Central memory CD8-positive, alpha-beta T cell (primary cell): ENCODE measurements at regions not wholly inside any gene's neighbourhood (a gene's known extent, or its start where the extent isn't known, plus 50 kb on each side); places are given as distances from the start of the nearest gene placed in this dataset.

ENCODE experiments used
- ATAC-seq: fragments of 150-1000 bp; cut with Tn5 transposase; replicated peaks from 2 replicates; pipeline ENCODE4 v1.10.0; 2022; ENCODE audit warnings: mild to moderate bottlenecking, moderate FRiP score, moderate number of reproducible peaks; ENCODE audit not compliant: poor library complexity, severe bottlenecking; ENCODE audit errors: extremely low read depth
- DNase-seq, 2 donors: peaks; one replicate each; pipeline ENCODE4 v3.0.0; 2021; ENCODE audit warnings: low spot score in 2 of 2
- H3K27ac Mint-ChIP-seq: one replicate; pipeline ENCODE4 v1.8.0; 2022; ENCODE audit warnings: low read depth, mild to moderate bottlenecking, moderate library complexity, mixed read lengths
- H3K27me3 Mint-ChIP-seq: one replicate; pipeline ENCODE4 v1.8.0; 2022; ENCODE audit warnings: mixed read lengths
- H3K36me3 Mint-ChIP-seq: one replicate; pipeline ENCODE4 v1.8.0; 2022; ENCODE audit warnings: mild to moderate bottlenecking, moderate library complexity, mixed read lengths; ENCODE audit not compliant: insufficient read depth
- H3K4me1 Mint-ChIP-seq: one replicate; pipeline ENCODE4 v1.8.0; 2022; ENCODE audit warnings: mixed read lengths
- H3K4me3 Mint-ChIP-seq: one replicate; pipeline ENCODE4 v1.8.0; 2022; ENCODE audit warnings: mild to moderate bottlenecking, moderate library complexity, mixed read lengths
- H3K9me3 Mint-ChIP-seq: one replicate; pipeline ENCODE4 v1.8.0; 2022; ENCODE audit warnings: mixed read lengths

GRCh38 chr14:82060219-82060618, 526.6 kb upstream of the SEL1L start:
- Mint-ChIP-seq H3K4me3 (no peak overlapping the region), H3K27ac (no peak overlapping the region), H3K36me3 (peaks cover 3% of the 10 kb centered on the region), H3K4me1 (no peaks in the 10 kb centered on the region), H3K9me3 (peaks cover 42% of the 10 kb centered on the region), H3K27me3 (no peaks in the 10 kb centered on the region)
- no peak for DNase-seq
- ATAC-seq: no peak

DNA sequence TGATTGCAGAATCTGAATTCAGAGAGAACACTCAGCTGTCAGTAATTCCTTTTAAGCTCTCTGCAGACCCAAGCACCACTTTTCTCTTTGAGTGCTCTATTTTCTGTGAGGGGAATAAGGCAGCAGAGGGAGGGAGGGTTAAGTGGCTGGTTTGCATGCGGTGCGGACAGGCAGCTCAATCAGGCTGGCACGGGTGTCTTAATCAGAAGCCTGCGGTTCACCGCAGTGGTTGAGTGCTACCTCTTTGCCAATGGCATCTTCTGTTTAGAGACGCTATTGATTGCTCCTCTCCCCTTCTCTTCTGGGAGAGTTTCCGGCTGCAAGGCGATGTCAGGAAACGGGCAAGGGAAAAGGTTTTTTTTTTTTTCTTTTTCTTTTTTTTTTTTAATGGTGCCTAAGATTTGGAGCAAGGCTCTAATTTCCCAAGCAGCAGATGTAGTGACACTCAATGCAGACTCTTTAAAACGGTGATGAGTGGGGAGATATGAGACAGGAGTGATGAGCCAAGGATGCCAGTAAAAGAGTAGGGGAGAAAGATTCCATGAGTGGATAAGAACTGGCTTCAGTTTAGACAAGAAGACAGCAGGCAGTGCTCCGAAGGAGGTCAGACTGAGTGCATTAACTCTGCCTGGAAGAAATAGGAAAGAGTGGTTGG, 533.7 kb upstream of the SEL1L start:
- Mint-ChIP-seq H3K4me1 (no peaks in the 10 kb centered on the region), H3K36me3 (peaks cover 3% of the 10 kb centered on the region), H3K27ac (no peak overlapping the region), H3K9me3 (peaks cover 45% of the 10 kb centered on the region), H3K4me3 (no peak overlapping the region), H3K27me3 (no peaks in the 10 kb centered on the region)
- ATAC-seq: no peak
- DNase-seq: no peak

DNA sequence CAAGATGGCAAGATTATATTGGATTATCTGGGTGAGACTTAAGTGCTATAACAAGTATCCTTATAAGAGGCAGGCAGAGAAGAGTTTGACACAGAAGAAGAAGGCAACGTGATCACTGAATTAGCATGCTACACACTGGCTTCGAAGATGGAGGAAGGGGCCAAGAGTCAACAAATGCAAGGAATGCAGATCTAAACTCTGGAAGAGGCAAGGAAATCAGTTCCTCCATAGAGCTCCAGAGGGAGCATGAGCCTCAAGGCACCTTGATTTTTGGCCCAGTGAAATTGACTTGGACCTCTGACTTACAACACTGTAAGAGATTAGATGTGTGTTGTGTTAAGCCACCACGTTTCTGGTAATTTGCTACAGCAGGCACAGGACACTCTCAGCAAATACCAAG, 536.4 kb upstream of the SEL1L start:
- ATAC-seq (no peak), DNase-seq (no peak)
- Mint-ChIP-seq H3K36me3 (no peaks in the 10 kb centered on the region), H3K27ac (no peak overlapping the region), H3K4me1 (no peaks in the 10 kb centered on the region), H3K27me3 (no peaks in the 10 kb centered on the region), H3K9me3 (peaks cover 26% of the 10 kb centered on the region), H3K4me3 (no peak overlapping the region)

GRCh38 chr14:82070753-82071152, 537.1 kb upstream of the SEL1L start:
- Mint-ChIP-seq H3K27me3 (no peaks in the 10 kb centered on the region), H3K36me3 (no peaks in the 10 kb centered on the region), H3K4me1 (no peaks in the 10 kb centered on the region), H3K9me3 (peaks cover 23% of the 10 kb centered on the region), H3K4me3 (no peak overlapping the region), H3K27ac (no peak overlapping the region)
- no peak for DNase-seq
- ATAC-seq: no peak

DNA sequence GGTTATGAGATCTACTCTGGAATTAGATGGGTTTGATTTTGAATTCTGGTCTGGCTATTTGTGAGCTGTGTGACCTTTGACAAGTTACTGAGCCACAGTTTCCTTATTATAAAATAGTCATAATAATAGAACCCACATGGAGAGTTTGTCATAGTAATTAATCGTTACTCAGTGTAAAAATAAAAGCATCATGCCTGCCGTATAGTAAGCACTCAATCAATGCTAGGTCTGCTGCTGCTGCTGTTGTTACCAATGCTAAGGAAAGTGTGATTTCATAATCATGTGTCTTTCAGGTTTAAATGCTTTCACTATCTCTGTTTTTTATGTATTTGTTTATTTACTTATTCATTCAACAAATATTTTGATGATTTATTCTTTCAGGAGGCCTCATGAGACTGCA, 539.9 kb upstream of the SEL1L start:
- Mint-ChIP-seq H3K36me3 (no peaks in the 10 kb centered on the region), H3K4me3 (no peak overlapping the region)

GRCh38 chr14:82075566-82075965, 541.9 kb upstream of the SEL1L start:
- H3K4me3 Mint-ChIP-seq: no peak overlapping the region
- H3K4me1 Mint-ChIP-seq: no peaks in the 10 kb centered on the region
- peaks cover 7% of the 10 kb centered on the region for H3K9me3 Mint-ChIP-seq
- no peaks in the 10 kb centered on the region for H3K27me3 Mint-ChIP-seq
- no peak overlapping the region for H3K27ac Mint-ChIP-seq
- H3K36me3 Mint-ChIP-seq: no peaks in the 10 kb centered on the region
- no peak for DNase-seq
- ATAC-seq: no peak

More for the DNA sequence above, 539.9 kb upstream of the SEL1L start:
- Mint-ChIP-seq H3K9me3 (peaks cover 11% of the 10 kb centered on the region), H3K27ac (no peak overlapping the region), H3K27me3 (no peaks in the 10 kb centered on the region), H3K4me1 (no peaks in the 10 kb centered on the region)
- ATAC-seq (no peak), DNase-seq (no peak)

DNA sequence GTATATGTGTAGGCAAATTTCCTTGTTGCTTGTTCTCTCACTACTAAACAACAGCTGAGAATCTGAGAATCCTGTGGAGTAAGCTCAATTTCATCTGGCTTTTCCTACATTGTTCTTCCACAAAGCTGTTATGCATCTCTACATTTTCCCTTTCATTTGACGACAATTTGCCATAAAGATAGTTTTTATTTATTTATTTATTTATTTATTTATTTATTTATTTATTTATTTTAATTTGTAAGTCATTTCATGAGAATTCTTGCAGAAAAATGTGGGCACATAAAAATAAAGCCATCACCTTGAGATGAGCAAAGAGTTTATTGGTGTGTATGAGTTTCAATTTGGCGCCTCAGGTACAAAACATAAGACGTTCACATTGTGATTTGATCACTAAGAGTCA, 545.9 kb upstream of the SEL1L start:
- Mint-ChIP-seq H3K36me3 (peaks cover 2% of the 10 kb centered on the region), H3K4me3 (no peak overlapping the region), H3K27me3 (no peaks in the 10 kb centered on the region), H3K9me3 (peaks cover 20% of the 10 kb centered on the region), H3K4me1 (no peaks in the 10 kb centered on the region), H3K27ac (no peak overlapping the region)
- ATAC-seq (no peak), DNase-seq (no peak)

DNA sequence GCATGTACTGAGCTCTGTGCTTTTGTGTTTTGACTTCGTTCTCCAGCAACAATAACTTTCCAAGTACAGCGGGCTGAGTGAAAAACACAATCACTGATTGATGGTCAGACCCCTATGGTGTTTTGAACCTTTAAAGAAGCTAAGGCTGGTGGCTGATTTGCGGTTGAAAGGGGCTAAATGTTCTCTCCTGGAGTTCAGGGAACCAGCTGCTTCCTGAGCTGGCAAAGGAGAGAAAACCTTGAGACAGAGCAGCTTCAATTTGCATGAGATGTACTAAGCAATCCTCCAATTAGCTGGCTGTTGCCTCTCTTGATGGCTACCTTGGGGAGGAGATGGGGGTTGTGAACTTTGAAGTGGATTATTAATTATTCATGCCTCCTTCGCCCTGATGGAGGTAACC, 546.7 kb upstream of the SEL1L start:
- DNase-seq: no peak
- Mint-ChIP-seq H3K36me3 (peaks cover 2% of the 10 kb centered on the region), H3K27ac (no peak overlapping the region), H3K27me3 (no peaks in the 10 kb centered on the region), H3K4me1 (no peaks in the 10 kb centered on the region), H3K4me3 (no peak overlapping the region), H3K9me3 (peaks cover 20% of the 10 kb centered on the region)
- no peak for ATAC-seq

- DNase-seq (no peak), ATAC-seq (no peak)
- H3K4me1 Mint-ChIP-seq: no peaks in the 10 kb centered on the region
- H3K27ac Mint-ChIP-seq: no peak overlapping the region
- no peaks in the 10 kb centered on the region for H3K27me3 Mint-ChIP-seq
- no peak overlapping the region for H3K4me3 Mint-ChIP-seq
- H3K9me3 Mint-ChIP-seq: peaks cover 13% of the 10 kb centered on the region
- H3K36me3 Mint-ChIP-seq: peaks cover 2% of the 10 kb centered on the region
These were observed 551.2 kb upstream of the SEL1L start for GRCh38 chr14:82084813-82085212.

- H3K9me3 Mint-ChIP-seq: peaks cover 13% of the 10 kb centered on the region
- H3K4me1 Mint-ChIP-seq: no peaks in the 10 kb centered on the region
- DNase-seq: no peak
- no peaks in the 10 kb centered on the region for H3K27me3 Mint-ChIP-seq
- H3K27ac Mint-ChIP-seq: no peak overlapping the region
- no peak overlapping the region for H3K4me3 Mint-ChIP-seq
- no peak for ATAC-seq
- no peaks in the 10 kb centered on the region for H3K36me3 Mint-ChIP-seq
These were observed 557.4 kb upstream of the SEL1L start for GRCh38 chr14:82091097-82091496.

DNA sequence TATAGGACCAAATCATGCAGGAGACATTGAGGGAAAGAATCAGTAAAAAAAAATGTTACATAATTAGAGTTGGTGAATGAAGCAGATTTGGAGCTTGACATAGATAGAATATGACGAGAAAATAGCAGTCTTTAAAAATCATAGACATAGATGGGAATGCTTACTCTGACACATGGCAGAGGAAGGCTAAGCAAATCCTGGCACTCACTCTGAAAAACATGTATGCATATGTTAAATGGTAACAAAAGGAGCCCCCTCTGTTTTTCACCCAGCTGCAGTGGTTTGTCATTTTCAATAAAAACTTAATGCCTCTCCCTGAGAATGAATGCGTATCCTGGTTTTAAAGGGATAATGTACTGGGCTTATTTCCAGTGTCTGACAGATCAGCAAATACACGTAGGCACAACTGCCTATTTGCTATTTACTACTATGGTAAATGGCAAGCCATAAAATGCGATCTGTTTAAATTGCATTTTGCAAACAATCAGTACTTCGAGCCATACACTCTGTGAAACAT, 561.2 kb upstream of the SEL1L start:
- Mint-ChIP-seq H3K27me3 (no peaks in the 10 kb centered on the region), H3K9me3 (peaks cover 19% of the 10 kb centered on the region), H3K36me3 (no peaks in the 10 kb centered on the region), H3K27ac (no peak overlapping the region), H3K4me1 (no peaks in the 10 kb centered on the region), H3K4me3 (no peak overlapping the region)
- DNase-seq (no peak), ATAC-seq (no peak)

DNA sequence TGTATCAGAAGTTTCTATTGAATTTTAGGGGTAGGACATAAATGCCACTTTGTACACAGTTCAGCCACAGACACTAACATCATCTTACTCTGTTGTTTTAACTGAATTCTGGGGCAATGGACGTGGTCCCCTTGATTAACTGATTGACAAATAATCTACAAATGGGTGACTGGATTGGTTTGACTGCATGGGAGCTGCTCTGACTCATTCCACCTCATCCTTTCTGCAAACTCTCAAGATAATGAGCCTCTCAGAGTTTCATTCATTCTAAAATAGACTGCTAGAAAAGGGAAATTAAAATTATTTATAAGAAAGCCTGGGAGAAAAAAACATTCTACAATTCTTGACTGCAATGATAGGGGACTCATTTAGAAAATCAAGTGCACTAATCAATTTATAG, 570.4 kb upstream of the SEL1L start:
- Mint-ChIP-seq H3K27me3 (no peaks in the 10 kb centered on the region), H3K9me3 (peaks cover 17% of the 10 kb centered on the region), H3K4me3 (no peak overlapping the region), H3K36me3 (no peaks in the 10 kb centered on the region), H3K4me1 (no peaks in the 10 kb centered on the region), H3K27ac (no peak overlapping the region)
- DNase-seq: no peak
- ATAC-seq: no peak

DNA sequence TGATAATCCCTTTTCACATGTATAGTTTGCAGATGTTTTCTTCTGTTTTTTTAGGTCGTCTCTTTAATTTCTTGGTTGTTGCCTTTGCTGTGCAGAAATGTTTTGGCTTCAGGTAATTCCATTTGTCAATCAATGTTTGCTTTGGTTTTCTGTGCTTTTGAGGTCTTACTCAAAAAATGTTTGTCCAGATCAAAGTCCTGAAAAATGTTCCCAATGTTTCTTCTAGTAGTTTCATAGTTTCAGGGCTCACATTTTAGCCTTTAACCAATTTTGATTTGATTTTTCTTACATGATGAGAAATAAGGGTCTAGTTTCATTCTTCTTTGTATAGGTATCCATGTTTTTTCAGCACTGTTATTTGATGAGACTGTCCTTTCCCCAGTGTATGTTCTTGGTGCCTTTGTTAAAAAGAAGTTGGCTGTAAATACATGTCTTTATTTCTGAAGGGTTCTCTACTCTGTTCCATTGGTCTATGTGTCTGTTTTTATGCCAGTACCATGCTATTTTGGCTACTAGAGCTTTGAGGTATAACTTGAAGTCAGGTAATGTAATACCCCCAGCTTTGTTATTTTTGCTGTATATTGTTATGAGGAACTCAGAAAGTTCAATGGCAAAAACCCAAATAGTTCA, 578.7 kb upstream of the SEL1L start:
- DNase-seq: no peak
- Mint-ChIP-seq H3K4me1 (no peaks in the 10 kb centered on the region), H3K9me3 (peaks cover 24% of the 10 kb centered on the region), H3K36me3 (no peaks in the 10 kb centered on the region), H3K4me3 (no peak overlapping the region), H3K27me3 (no peaks in the 10 kb centered on the region), H3K27ac (no peak overlapping the region)
- ATAC-seq: no peak
